ENCODE measurements at regions not wholly inside any gene's neighbourhood (a gene's known extent, or its start where the extent isn't known, plus 50 kb on each side); places are given as distances from the start of the nearest gene placed in this dataset.

GRCh38 chr5:164472165-164472564, 966.7 kb downstream of the MAT2B start:
- Mint-ChIP-seq H3K9me3 (ENCODE audit: insufficient read depth) (no peaks in the 10 kb centered on the region), H3K36me3 (ENCODE audit: low read depth) (no peaks in the 10 kb centered on the region), H3K4me3 (no peak overlapping the region), H3K4me1 (ENCODE audit: low read depth) (no peaks in the 10 kb centered on the region), H3K27ac (no peak overlapping the region), H3K27me3 (ENCODE audit: low read depth) (no peaks in the 10 kb centered on the region)
- no peak for DNase-seq
- POLR2A ChIA-PET, result no interaction called here
- CTCF ChIA-PET, result interaction anchor here (0.9 kb wide), 1 partner anchor 10 kb away, joined by 3 read pairs; no protein-coding TSS in a partner anchor
- ATAC-seq, result no peak

- no peak overlapping the region for H3K27ac Mint-ChIP-seq
- POLR2A ChIA-PET, result no interaction called here
- ATAC-seq (no peak), DNase-seq (no peak)
- no peaks in the 10 kb centered on the region for H3K36me3 Mint-ChIP-seq (ENCODE audit: low read depth)
- H3K4me3 Mint-ChIP-seq, result no peak overlapping the region
- CTCF ChIA-PET, result no interaction called here
- no peaks in the 10 kb centered on the region for H3K27me3 Mint-ChIP-seq (ENCODE audit: low read depth)
- H3K4me1 Mint-ChIP-seq (ENCODE audit: low read depth), result no peaks in the 10 kb centered on the region
- no peaks in the 10 kb centered on the region for H3K9me3 Mint-ChIP-seq (ENCODE audit: insufficient read depth)
Observed at GRCh38 chr5:164475339-164475977, 970.0 kb downstream of the MAT2B start.

GRCh38 chr5:164481270-164481669, 975.9 kb downstream of the MAT2B start:
- no peak for DNase-seq
- ATAC-seq, result no peak
- Mint-ChIP-seq H3K9me3 (ENCODE audit: insufficient read depth) (no peaks in the 10 kb centered on the region), H3K4me3 (no peak overlapping the region), H3K27me3 (ENCODE audit: low read depth) (no peaks in the 10 kb centered on the region), H3K4me1 (ENCODE audit: low read depth) (no peaks in the 10 kb centered on the region), H3K36me3 (ENCODE audit: low read depth) (no peaks in the 10 kb centered on the region), H3K27ac (no peak overlapping the region)
- ChIA-PET POLR2A (no interaction called here), CTCF (no interaction called here)

GRCh38 chr5:164482351-164482750, 976.9 kb downstream of the MAT2B start:
- ATAC-seq (no peak), DNase-seq (no peak)
- Mint-ChIP-seq H3K27me3 (ENCODE audit: low read depth) (no peaks in the 10 kb centered on the region), H3K27ac (no peak overlapping the region), H3K4me3 (no peak overlapping the region), H3K36me3 (ENCODE audit: low read depth) (no peaks in the 10 kb centered on the region), H3K9me3 (ENCODE audit: insufficient read depth) (no peaks in the 10 kb centered on the region), H3K4me1 (ENCODE audit: low read depth) (no peaks in the 10 kb centered on the region)
- CTCF ChIA-PET, result no interaction called here
- POLR2A ChIA-PET, result no interaction called here

- ATAC-seq (no peak), DNase-seq (no peak)
- POLR2A ChIA-PET, result no interaction called here
- Mint-ChIP-seq H3K27ac (no peak overlapping the region), H3K4me1 (ENCODE audit: low read depth) (no peaks in the 10 kb centered on the region), H3K27me3 (ENCODE audit: low read depth) (no peaks in the 10 kb centered on the region), H3K9me3 (ENCODE audit: insufficient read depth) (peaks cover 11% of the 10 kb centered on the region), H3K4me3 (no peak overlapping the region), H3K36me3 (ENCODE audit: low read depth) (no peaks in the 10 kb centered on the region)
- CTCF ChIA-PET, result no interaction called here
Observed at GRCh38 chr5:164484948-164485347, 979.5 kb downstream of the MAT2B start.

GRCh38 chr5:164487939-164488338, 982.5 kb downstream of the MAT2B start:
- Mint-ChIP-seq H3K36me3 (ENCODE audit: low read depth) (no peaks in the 10 kb centered on the region), H3K9me3 (ENCODE audit: insufficient read depth) (peaks cover 11% of the 10 kb centered on the region), H3K4me3 (no peak overlapping the region), H3K4me1 (ENCODE audit: low read depth) (no peaks in the 10 kb centered on the region), H3K27ac (no peak overlapping the region), H3K27me3 (ENCODE audit: low read depth) (no peaks in the 10 kb centered on the region)
- ATAC-seq (no peak), DNase-seq (no peak)
- POLR2A ChIA-PET, result no interaction called here
- CTCF ChIA-PET, result no interaction called here

- Mint-ChIP-seq H3K36me3 (ENCODE audit: low read depth) (no peaks in the 10 kb centered on the region), H3K9me3 (ENCODE audit: insufficient read depth) (no peaks in the 10 kb centered on the region), H3K27ac (no peak overlapping the region), H3K27me3 (ENCODE audit: low read depth) (no peaks in the 10 kb centered on the region), H3K4me1 (ENCODE audit: low read depth) (no peaks in the 10 kb centered on the region), H3K4me3 (no peak overlapping the region)
- ChIA-PET POLR2A (no interaction called here), CTCF (no interaction called here)
- no peak for DNase-seq
- no peak for ATAC-seq
Observed at GRCh38 chr5:164497311-164498064, 992.1 kb downstream of the MAT2B start.

- no peak overlapping the region for H3K4me3 Mint-ChIP-seq
Observed at GRCh38 chr5:164498438-164498837, 993.0 kb downstream of the MAT2B start.

GRCh38 chr5:164500856-164501255, 995.4 kb downstream of the MAT2B start:
- H3K4me1 Mint-ChIP-seq (ENCODE audit: low read depth), result no peaks in the 10 kb centered on the region
- no peaks in the 10 kb centered on the region for H3K9me3 Mint-ChIP-seq (ENCODE audit: insufficient read depth)
- H3K27me3 Mint-ChIP-seq (ENCODE audit: low read depth), result no peaks in the 10 kb centered on the region
- CTCF ChIA-PET, result no interaction called here
- no peak overlapping the region for H3K4me3 Mint-ChIP-seq
- DNase-seq (no peak), ATAC-seq (no peak)
- no peaks in the 10 kb centered on the region for H3K36me3 Mint-ChIP-seq (ENCODE audit: low read depth)
- POLR2A ChIA-PET, result no interaction called here
- no peak overlapping the region for H3K27ac Mint-ChIP-seq

More at GRCh38 chr5:164498438-164498837, 993.0 kb downstream of the MAT2B start:
- H3K9me3 Mint-ChIP-seq (ENCODE audit: insufficient read depth), result no peaks in the 10 kb centered on the region
- ATAC-seq, result no peak
- no peaks in the 10 kb centered on the region for H3K4me1 Mint-ChIP-seq (ENCODE audit: low read depth)
- H3K27me3 Mint-ChIP-seq (ENCODE audit: low read depth), result no peaks in the 10 kb centered on the region
- ChIA-PET POLR2A (no interaction called here), CTCF (no interaction called here)
- no peaks in the 10 kb centered on the region for H3K36me3 Mint-ChIP-seq (ENCODE audit: low read depth)
- no peak for DNase-seq
- no peak overlapping the region for H3K27ac Mint-ChIP-seq

GRCh38 chr5:164501344-164501743, 995.9 kb downstream of the MAT2B start:
- no peaks in the 10 kb centered on the region for H3K4me1 Mint-ChIP-seq (ENCODE audit: low read depth)
- H3K4me3 Mint-ChIP-seq, result no peak overlapping the region
- ATAC-seq (no peak), DNase-seq (no peak)
- H3K27ac Mint-ChIP-seq, result no peak overlapping the region
- CTCF ChIA-PET, result no interaction called here
- no peaks in the 10 kb centered on the region for H3K9me3 Mint-ChIP-seq (ENCODE audit: insufficient read depth)
- H3K27me3 Mint-ChIP-seq (ENCODE audit: low read depth), result no peaks in the 10 kb centered on the region
- POLR2A ChIA-PET, result no interaction called here
- H3K36me3 Mint-ChIP-seq (ENCODE audit: low read depth), result no peaks in the 10 kb centered on the region

GRCh38 chr5:164504141-164504772, 998.8 kb downstream of the MAT2B start:
- no peaks in the 10 kb centered on the region for H3K4me1 Mint-ChIP-seq (ENCODE audit: low read depth)
- H3K27me3 Mint-ChIP-seq (ENCODE audit: low read depth), result no peaks in the 10 kb centered on the region
- ChIA-PET POLR2A (no interaction called here), CTCF (interaction anchor here (0.7 to 1.6 kb wide), 6 partner anchors 18 to 940 kb away, joined by 3 to 9 read pairs (median 6); no protein-coding TSS in a partner anchor)
- ATAC-seq (no peak), DNase-seq (peak; percentile 37)
- no peaks in the 10 kb centered on the region for H3K9me3 Mint-ChIP-seq (ENCODE audit: insufficient read depth)
- H3K4me3 Mint-ChIP-seq, result no peak overlapping the region
- no peaks in the 10 kb centered on the region for H3K36me3 Mint-ChIP-seq (ENCODE audit: low read depth)
- H3K27ac Mint-ChIP-seq, result no peak overlapping the region

GRCh38 chr5:164505791-164506190, 1000.4 kb downstream of the MAT2B start:
- ChIA-PET POLR2A (no interaction called here), CTCF (no interaction called here)
- Mint-ChIP-seq H3K36me3 (ENCODE audit: low read depth) (no peaks in the 10 kb centered on the region), H3K9me3 (ENCODE audit: insufficient read depth) (no peaks in the 10 kb centered on the region), H3K4me1 (ENCODE audit: low read depth) (no peaks in the 10 kb centered on the region), H3K27me3 (ENCODE audit: low read depth) (no peaks in the 10 kb centered on the region), H3K4me3 (no peak overlapping the region), H3K27ac (no peak overlapping the region)
- ATAC-seq, result no peak
- DNase-seq, result no peak

Measured in activated CD8-positive, alpha-beta T cell treated with anti-CD3 and anti-CD28 coated beads, Interleukin-2, amount 10 ng/mL, durations not matched to agents 7 days and 5 days (primary cell).